ENCODE measurements at regions not wholly inside any gene's neighbourhood (a gene's known extent, or its start where the extent isn't known, plus 50 kb on each side); places are given as distances from the start of the nearest gene placed in this dataset.
A peak's percentile ranks its signal among the peaks of the same experiment; 100 is the strongest.

DNA sequence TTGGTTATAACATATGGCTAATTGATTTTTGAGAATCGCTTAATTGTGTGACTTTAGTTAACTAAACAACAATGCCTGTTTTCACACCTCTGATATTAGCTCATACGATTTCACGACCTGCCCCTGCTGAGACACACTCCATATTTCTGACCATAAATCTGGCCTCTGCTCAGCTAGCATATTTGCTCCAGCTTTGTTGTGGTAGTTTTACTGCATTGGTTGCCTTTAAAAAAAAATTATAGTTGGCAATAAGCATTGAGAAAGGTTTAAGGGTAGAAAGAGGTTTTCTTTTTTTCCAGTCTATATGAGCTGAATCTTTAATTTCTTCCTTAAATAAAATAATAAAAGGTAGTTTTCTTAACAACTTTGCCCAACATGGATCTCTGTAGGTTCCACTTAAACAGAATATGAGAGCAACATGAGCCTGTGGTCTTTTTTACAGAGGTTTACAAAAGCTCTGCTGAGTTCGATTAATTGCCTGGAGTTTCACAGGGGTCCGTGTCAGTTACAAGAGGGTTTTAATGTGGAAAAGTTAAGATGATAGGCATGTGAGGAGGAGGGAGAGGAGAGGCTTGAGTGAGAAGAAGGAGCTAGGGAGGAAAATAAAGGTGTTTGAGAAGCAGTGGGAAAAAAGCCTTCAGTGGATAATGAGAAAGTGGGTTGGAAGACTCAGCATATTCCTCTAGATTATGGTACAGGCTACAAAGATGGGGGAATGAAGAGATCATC is 318.2 kb downstream of the CXCL12 start:
- no peaks in the 10 kb centered on the region for H3K9me3 ChIP-seq
- intact Hi-C loops (cut with DNase I) = no loop called here
- no peaks in the 10 kb centered on the region for H3K27me3 ChIP-seq
- no peaks in the 10 kb centered on the region for H3K4me1 ChIP-seq
- no peak overlapping the region for H3K4me3 ChIP-seq
- H3K36me3 ChIP-seq = no peaks in the 10 kb centered on the region
- TF ChIP-seq, protein P1, sequence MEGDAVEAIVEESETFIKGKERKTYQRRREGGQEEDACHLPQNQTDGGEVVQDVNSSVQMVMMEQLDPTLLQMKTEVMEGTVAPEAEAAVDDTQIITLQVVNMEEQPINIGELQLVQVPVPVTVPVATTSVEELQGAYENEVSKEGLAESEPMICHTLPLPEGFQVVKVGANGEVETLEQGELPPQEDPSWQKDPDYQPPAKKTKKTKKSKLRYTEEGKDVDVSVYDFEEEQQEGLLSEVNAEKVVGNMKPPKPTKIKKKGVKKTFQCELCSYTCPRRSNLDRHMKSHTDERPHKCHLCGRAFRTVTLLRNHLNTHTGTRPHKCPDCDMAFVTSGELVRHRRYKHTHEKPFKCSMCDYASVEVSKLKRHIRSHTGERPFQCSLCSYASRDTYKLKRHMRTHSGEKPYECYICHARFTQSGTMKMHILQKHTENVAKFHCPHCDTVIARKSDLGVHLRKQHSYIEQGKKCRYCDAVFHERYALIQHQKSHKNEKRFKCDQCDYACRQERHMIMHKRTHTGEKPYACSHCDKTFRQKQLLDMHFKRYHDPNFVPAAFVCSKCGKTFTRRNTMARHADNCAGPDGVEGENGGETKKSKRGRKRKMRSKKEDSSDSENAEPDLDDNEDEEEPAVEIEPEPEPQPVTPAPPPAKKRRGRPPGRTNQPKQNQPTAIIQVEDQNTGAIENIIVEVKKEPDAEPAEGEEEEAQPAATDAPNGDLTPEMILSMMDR (IDR thresholded peaks at IDR 0.05) = no peak
- ATAC-seq (no peak), DNase-seq (no peak)
- no peak overlapping the region for H3K27ac ChIP-seq

DNA sequence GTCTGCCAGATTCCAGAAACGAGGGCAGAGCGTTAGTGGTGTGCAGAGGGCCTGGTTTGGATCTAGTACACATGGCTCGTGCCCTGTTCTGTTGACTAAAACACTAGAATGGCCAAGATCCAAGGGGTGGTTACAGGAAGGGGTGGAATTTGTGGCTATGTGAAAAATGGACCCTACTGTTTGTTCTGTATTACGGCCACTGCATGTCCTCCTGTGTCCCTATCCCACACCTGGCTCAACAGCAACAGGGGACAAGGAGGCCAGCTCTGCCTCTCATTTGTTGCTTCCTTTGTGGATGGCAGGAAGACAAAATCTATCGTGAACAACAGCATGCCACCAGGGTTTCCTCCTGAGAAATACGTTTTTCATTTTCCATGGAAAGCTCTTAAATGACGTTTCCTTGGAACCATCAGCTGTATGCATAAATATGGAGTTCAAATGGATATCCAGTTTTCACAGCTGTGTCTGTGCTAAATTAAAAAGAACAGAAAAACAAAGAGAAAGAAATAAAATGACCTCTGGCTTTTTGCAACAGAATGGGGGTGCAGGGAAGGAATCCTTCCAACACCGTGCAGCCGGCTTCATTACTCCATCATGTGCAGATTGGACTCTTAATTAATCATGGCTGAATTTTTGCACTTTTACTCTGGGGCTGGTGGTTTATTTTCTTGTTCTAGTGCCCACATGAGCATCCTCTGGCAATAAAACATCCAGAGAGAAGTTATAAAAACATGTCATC is 318.9 kb downstream of the CXCL12 start:
- Histone ChIP-seq H3K9me3 (no peaks in the 10 kb centered on the region), H3K27ac (no peak overlapping the region), H3K27me3 (no peaks in the 10 kb centered on the region), H3K4me1 (no peaks in the 10 kb centered on the region), H3K4me3 (no peak overlapping the region), H3K36me3 (no peaks in the 10 kb centered on the region)
- TF ChIP-seq, protein P1 (IDR thresholded peaks at IDR 0.05) = no peak
- no peak for DNase-seq
- intact Hi-C loops (cut with DNase I) = no loop called here
- peak; percentile 20 for ATAC-seq

DNA sequence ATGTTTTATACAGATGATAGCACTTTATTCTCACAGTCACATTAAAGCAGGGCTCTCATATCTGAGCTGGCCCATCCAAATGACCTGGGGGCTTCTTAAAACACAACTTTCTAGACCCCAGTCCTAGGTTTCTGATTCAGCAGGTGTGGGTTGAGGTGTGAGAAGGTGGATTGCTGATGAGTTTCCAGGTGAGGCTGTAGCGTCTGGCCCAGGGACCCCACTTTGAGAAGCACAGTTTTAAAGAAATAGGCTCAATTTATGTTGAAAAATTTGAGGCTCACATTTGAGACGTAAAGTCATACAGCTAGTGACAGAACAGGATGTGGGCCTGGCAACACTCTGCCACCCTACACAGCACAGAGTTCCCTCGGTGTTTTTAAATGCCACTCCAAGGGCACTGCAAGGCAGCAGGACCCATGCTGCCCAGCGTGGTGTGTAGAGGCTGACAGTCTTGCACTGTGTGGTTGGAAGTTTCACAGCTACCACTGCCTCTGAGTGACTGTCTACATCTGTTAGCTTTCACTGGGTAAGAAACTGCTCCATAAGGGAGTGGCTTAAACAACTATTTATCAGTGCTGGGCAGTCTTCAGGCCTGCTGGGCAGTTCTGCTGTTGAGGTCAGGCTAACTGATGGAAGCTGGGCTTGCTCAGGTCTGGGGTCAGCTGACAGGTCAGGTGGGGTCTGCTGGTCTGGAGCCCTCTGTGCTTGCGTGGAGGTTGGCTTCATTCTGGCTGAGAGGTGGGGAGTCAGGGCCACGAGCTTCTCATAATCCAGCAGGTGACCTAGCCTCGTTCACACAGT is 319.7 kb downstream of the CXCL12 start:
- H3K4me3 ChIP-seq = no peak overlapping the region
- no peaks in the 10 kb centered on the region for H3K27me3 ChIP-seq
- DNase-seq = no peak
- intact Hi-C loops (cut with DNase I) = no loop called here
- ATAC-seq = peak; percentile 5
- H3K36me3 ChIP-seq = no peaks in the 10 kb centered on the region
- TF ChIP-seq, protein P1 (IDR thresholded peaks at IDR 0.05) = no peak
- no peak overlapping the region for H3K27ac ChIP-seq
- no peaks in the 10 kb centered on the region for H3K9me3 ChIP-seq
- no peaks in the 10 kb centered on the region for H3K4me1 ChIP-seq

DNA sequence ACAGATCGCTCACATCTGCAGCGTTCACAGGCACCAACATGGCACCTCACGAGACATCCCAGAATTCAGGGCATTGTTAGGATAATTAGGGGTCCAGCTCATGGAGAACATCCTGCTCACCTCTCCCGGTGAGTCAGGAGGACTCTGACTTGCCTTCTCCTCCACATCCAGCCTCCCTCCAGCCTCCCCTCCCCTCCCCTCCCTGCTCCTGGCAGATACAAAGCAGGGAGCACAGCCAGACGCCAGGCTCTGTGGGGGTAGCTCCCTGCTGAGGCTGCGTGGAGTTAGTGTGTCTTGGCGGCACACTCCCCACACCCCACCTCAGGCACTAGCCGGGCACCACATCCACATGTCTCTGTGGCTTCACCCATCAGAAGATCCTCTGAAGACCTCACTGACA is 320.6 kb downstream of the CXCL12 start:
- intact Hi-C loops (cut with DNase I) = no loop called here
- Histone ChIP-seq H3K27me3 (no peaks in the 10 kb centered on the region), H3K36me3 (no peaks in the 10 kb centered on the region), H3K27ac (no peak overlapping the region), H3K9me3 (no peaks in the 10 kb centered on the region), H3K4me3 (no peak overlapping the region), H3K4me1 (no peaks in the 10 kb centered on the region)
- TF ChIP-seq, protein P1 (IDR thresholded peaks at IDR 0.05) = no peak
- ATAC-seq = no peak
- DNase-seq = no peak

DNA sequence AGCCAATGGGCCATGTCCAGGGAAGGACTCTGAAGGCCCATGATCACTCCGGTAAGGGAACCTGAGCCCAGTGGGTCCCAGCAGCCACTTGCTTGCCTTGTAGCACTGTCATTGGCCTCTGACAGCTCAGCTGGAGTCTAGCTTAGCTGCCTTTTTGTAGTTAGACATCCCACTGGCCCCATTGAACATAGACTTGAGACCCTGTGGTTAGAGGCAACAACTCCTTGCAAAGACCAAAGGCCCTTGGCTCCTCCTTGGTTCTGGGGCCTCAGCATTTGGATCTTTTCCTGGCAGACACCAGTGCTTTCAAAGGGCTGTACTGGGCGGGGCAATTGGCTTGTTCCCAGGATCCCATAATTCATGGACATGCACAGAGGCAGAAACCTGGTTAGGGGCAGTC is 321.2 kb downstream of the CXCL12 start:
- intact Hi-C loops (cut with DNase I) = no loop called here

More for the DNA sequence above, 321.2 kb downstream of the CXCL12 start:
- no peak for ATAC-seq
- H3K27ac ChIP-seq = no peak overlapping the region
- H3K4me1 ChIP-seq = no peaks in the 10 kb centered on the region
- no peak overlapping the region for H3K4me3 ChIP-seq
- H3K9me3 ChIP-seq = no peaks in the 10 kb centered on the region
- TF ChIP-seq, protein P1 (IDR thresholded peaks at IDR 0.05) = no peak
- no peaks in the 10 kb centered on the region for H3K36me3 ChIP-seq
- no peaks in the 10 kb centered on the region for H3K27me3 ChIP-seq
- DNase-seq = no peak
